ENCODE measurements at regions not wholly inside any gene's neighbourhood (a gene's known extent, or its start where the extent isn't known, plus 50 kb on each side); places are given as distances from the start of the nearest gene placed in this dataset.

- no peak for DNase-seq (ENCODE audit: low spot score)
These were observed 51.1 kb upstream of the THY1 start for GRCh38 chr11:119473901-119474681.

DNA sequence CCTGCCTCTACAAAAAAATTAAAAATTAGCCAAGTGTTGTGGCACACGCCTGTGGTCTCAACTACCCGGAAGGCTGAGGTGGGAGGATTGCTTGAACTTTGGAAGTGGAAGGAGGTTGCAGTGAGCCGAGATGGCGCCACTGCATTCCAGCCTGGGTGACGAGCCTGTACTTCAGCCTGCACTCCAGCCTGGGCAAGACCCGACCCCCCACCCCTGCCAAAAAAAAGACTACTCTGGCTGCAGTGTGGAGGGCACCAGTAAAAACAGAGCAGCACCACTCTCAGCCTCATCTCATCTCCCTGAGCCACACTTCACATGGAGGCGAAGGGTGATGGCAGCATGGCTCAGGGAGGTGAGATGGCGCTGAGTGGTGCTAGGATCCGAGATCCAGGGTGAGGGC lies 50.3 kb upstream of the THY1 start:
- DNase-seq (ENCODE audit: low spot score): no peak

- no peak for DNase-seq (ENCODE audit: low spot score)
These were observed 49.9 kb upstream of the THY1 start for GRCh38 chr11:119472856-119473222.

Measured in LoVo (cell line).